HG03469 (cell line): ENCODE measurements at regions not wholly inside any gene's neighbourhood (a gene's known extent, or its start where the extent isn't known, plus 50 kb on each side); places are given as distances from the start of the nearest gene placed in this dataset.
"Not testable (repeated sequence)": the region's sequence is repeated elsewhere in the genome, so short reads cannot be mapped to it uniquely, and the experiment has no call there.

Experiments
- ATAC-seq: cut with Tn5 transposase; IDR thresholded peaks from one replicate; pipeline ENCODE4 v1.9.1; 2021; ENCODE audit warnings: mild to moderate bottlenecking, moderate library complexity, moderate number of reproducible peaks; ENCODE audit not compliant: unreplicated experiment

DNA sequence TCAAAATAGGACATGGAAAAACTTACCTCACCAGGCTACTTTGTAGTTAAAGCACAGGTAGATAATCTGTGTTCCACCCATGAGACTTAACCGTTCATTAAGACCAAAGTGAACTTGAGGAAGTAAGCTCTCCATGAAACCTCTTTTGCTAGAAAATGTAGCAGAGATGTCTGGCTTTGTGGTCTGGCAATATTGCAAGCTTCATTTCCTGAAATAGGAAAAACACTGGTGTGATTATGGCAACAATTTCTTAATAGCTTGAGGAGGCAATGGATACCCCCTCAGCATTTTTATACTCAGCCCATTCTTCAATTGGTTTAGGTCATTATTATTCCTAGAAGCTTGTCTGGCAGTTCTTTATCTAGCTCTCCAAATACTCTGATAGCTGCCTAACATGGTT lies 957.3 kb downstream of the IGSF11 start:
- ATAC-seq, result no peak

DNA sequence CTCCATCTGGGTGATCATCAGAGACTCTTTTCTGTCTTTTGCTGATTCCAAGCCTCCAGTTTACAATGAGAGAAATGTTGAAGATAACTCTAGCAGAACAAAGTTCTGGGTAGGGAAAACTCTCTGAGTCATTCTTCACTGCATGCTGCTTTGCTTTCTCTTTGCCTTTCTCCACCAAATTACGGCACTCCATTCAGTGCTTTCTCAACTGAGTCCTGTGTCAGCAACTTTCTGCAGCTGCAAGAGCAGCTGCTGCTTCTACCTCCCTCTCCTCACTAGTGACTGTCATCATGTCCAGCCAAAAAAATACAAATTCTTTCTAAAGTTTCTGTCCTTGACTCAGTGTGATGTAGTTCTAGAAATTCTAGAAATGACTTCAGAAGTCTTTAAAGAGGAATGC lies 953.8 kb downstream of the IGSF11 start:
- ATAC-seq, result no peak

DNA sequence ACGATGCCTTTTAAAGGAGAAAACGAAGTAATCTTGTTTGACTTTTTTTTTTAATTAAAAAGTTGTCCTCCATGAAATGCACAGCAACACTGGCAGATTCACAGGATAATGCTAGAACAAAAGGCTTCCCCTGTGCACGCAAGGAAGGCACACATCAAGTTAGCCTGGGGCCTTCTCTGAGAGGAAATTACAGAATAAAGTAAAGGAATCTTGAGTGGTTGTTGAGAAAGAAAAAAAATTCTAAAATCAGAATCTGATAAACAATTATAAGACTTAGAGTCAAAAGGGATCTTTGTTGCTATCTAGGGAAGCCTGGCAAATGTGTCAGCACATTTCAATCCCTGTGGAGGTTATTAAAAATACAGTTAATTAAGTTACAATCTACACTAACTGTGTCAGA lies 946.0 kb downstream of the IGSF11 start:
- no peak for ATAC-seq

DNA sequence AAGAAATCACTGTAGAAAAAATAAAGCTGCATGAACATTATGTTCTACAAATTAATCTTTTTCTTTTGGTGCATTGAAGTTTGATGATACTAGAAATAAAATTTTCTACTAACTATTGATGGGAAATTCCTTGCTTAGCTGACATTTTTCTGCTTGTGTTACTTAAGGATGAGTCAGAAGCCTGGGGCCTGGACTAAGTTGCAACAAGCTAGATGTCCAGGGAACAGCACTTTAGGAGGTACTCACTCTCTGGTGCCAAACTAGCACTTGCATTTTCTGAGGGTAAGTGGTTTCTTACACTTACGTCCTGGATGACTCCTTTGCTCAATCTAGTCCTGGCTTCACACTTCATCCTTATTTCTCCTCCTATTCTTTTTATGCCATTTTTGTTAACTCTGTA lies 945.1 kb downstream of the IGSF11 start:
- no peak for ATAC-seq

DNA sequence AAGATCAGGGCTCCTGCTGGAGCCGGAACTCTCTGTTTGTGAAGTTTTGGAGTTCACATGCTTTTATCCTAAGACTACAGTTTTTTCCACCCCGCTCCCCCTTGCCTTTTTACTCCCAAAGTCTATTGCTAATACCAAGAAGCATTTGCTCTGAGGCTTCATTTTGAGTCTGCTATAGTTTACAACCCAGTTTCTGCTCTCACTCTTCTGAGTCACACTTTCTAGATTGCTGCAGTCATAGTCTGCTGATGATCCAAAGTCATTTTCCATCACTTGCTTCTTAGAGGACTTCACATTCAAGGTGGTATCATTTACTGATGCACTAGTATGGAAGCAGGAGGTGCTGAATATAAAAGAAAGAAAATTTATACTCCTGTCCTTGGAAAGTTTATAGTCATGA lies 937.4 kb downstream of the IGSF11 start:
- ATAC-seq, result no peak

DNA sequence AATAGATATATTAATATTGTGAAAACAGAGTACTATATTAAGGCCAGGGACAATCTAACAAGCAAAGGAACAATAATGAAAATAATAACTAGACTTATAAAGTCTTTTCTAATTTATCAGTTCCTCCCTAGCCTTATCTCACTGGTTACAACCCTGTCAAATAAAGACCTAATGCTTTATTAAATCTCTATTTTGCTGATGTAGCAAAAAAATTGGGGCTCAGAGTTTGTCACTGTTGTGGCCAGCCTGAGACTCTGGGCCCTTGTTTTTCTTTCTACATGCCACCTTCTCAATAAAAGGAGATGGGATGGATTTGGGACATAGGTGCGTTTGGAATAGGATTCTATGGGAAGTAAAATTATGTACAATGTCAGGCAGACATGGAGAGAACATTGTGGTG lies 937.0 kb downstream of the IGSF11 start:
- no peak for ATAC-seq

DNA sequence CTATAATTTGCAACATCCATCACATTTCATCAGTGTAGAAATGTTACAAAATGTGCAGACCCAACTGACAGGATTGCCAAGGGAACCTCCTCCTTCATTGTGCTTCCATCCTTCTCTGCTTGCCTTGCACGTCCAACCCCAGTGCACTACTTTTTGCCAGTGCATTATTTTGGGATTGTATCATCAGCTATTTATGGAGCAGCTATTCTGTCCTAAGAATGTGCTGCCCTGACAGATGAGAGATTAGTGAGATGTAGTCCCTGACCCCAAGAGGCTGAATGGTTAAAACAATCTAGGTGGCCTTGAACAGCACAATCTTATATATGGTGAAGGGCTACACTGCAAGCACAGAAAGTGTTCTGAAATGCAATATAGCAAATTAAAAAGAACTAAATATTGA lies 935.8 kb downstream of the IGSF11 start:
- ATAC-seq, result no peak

DNA sequence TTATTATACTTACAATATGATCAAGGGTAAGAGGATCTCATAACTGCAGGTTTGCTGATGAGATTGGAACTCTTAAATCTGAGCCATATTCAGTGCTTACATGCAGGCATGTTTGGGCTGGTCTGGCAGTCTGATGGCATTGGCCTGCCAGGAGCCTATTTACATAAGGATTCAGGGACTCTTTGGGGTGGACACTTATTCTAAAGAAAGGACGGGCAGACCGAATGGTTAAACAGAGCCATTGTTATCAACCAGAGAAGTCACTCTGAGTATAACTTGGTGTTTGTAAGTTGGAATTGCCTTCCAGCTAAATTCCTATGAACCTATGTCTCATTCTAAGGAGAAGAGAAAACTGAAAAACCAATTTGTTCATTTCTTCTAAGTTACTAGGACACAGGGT lies 932.8 kb downstream of the IGSF11 start:
- ATAC-seq, result no peak

DNA sequence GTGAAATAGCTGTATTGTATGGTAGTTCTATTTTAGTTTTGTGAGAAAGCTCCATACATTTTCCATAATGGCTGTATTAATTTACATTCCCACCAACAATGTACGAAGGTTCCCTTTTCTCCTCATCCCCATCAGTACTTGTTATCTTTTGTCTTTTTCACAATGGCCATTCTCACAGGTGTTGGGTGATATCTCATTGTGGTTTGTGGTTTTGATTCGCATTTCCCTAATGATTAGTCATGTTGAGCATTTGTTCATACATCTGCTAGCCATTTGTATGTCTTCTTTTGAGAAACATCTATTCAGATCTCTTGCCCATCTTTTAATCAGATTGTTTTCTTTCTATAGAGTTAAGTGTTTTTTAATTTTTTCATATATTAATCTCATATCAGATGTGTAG lies 931.9 kb downstream of the IGSF11 start:
- ATAC-seq, result no peak

DNA sequence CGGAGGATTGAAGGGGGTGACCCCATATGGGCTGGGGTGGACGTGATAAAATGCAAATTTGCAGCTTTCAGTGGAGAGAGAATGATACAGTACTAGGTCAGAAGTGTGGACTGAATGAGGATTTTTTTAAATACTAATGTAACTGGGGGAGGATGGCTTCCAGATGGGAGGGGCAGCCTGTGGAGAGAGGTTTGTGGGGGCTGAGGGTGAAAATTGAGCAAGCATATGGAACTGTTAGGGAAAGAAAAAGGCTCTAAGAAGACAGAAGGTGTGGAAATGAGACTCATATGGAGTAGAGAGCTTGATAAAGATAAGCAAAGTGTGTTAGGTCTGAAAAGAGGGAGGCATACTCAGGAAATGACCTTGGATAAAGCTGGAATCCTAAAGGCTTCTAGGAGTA lies 926.4 kb downstream of the IGSF11 start:
- ATAC-seq, result no peak

DNA sequence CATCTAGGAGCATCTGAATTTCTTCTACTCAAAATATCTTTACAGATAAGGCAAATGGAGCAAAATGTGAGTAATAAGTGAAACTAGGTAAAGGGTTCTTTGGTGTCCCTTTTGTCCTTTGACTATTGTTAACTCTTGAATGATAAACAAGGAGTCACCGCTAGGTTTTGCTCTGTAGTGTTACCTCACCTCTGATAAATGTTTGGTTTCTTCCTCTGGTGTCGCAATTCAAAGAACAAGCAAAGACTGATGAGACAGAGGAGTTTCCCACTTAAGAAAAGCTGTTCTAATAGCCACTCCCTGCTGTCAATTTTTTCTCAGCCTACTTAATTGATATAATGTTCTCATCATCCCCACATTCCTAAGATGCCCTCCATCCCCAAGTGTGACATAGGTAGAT lies 925.9 kb downstream of the IGSF11 start:
- no peak for ATAC-seq

DNA sequence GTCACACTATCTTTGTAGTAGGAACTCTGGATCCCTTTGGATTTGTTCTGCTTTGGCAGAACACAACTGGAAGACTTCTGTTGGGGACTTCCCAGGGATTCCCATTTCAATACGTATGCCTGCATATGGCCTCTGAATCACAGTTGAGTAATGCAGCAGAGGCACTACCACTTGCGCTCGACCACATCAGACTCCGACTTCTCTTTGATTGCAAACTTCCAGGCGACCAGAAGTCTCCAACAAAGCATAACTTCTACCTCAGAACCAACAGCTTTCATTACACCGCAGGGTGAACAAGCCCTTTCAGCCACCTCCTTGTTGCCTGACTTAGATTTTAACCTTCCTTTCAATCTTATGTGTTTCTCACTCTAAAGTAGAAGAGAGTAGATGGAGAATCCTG lies 924.4 kb downstream of the IGSF11 start:
- ATAC-seq, result no peak

DNA sequence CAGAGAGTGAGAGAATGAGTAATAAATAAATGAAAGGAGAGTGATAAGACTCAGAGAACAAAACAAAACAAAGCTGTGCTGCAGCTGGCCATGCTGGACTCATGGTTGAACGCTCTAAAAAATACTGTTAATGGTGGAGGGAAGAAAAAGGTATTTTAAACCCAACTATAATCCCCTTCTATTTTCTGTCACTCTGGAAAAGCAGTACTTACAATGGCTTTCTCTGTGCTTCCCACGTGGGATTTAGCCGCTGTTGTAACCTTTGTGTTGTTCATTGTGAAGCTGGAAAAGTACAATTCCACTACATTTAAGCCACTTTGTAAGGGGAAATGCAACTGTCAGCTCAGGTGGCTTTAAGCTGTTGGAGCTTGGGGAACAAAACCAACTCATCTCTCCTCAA lies 917.7 kb downstream of the IGSF11 start:
- ATAC-seq, result no peak

DNA sequence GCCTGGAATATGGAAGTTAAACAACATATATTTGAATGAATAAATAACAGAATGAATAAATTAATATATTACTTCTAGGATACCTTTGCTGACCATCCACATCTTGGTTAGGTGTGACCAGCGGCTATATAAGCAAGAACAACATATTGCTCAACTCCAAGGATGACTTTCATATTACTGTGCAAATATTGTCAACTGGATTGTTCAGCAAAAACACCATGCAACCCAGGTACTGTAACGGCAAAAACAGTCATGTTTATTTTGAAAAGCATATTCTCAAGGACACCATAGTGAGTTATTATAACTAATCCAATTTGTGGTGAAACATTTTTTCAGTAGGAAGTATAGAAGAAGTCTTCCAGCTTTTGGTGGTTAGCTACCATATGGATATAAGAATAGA lies 907.9 kb downstream of the IGSF11 start:
- ATAC-seq, result no peak

DNA sequence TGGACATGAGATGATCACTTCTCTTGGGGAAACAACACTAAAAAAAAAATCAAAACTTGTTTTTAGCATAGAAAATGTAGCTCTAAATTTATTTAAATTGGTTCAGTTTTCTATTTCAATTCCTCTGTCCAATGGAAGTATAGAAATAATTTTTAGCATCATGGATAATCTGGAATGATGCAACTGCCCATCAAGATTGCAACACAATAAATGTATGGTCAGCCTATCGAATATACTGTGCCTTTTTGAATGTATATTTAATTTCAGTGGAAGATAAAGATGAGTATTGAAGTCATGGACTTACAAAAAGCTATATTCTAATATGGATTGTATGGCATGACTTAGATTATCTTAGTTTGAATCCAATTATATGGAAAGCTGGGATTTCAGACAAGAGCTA lies 906.7 kb downstream of the IGSF11 start:
- no peak for ATAC-seq

DNA sequence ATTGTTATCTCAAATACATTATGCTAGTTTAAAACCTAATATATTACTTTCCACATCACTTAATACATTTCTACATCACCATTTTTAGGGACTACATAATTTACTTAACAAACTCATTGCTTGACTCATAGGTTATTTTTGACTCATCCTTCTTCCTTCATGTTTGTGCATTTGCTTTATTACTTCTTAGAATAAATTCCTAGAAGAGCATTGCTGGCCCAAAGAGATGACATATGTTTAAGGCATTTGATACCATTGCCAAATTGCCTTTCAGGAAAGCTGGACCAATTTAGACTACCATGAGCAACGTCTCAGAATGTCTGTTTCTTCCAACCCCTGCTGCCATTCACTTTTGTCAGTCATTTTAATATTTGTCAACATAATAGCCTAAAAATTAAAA lies 905.8 kb downstream of the IGSF11 start:
- no peak for ATAC-seq

DNA sequence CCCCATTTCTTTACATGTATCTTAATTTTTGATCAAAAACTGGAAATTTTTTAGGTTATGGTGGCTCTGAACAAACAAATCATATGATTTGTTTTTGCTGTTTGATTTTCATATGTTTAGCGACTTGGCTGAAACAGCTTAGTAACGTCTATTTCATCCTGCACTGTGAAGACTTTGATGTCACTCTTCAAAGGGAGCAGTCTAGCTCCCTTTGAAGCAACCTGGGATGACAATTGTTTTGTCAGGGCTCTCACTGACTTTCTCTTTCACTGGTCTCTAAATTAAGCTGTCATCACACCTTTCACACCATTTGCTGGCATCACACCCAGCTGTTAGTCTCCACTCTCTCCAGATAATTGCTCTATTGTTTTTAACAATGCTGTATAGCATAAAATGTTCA lies 896.9 kb downstream of the IGSF11 start:
- ATAC-seq, result no peak

DNA sequence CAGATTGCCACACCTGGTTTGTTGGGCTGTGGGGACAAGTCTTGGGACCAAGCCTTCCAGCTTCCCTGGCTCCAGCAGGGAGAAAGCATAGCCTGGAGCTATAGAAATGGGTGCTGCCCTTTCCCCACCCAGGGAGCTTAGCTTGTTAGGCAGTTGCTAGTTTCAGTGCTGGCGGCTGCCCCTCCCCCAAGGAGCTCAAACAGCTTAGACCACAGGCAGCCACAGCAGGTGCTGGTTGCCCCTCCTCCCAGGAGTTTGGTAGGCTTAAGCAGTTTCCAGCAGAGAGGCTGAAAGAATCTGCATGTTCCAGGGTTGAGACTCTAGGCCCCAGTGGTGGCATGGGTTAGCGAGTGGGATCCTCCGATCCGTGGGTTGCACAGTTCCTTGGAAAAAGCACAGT lies 889.7 kb downstream of the IGSF11 start:
- no peak for ATAC-seq

DNA sequence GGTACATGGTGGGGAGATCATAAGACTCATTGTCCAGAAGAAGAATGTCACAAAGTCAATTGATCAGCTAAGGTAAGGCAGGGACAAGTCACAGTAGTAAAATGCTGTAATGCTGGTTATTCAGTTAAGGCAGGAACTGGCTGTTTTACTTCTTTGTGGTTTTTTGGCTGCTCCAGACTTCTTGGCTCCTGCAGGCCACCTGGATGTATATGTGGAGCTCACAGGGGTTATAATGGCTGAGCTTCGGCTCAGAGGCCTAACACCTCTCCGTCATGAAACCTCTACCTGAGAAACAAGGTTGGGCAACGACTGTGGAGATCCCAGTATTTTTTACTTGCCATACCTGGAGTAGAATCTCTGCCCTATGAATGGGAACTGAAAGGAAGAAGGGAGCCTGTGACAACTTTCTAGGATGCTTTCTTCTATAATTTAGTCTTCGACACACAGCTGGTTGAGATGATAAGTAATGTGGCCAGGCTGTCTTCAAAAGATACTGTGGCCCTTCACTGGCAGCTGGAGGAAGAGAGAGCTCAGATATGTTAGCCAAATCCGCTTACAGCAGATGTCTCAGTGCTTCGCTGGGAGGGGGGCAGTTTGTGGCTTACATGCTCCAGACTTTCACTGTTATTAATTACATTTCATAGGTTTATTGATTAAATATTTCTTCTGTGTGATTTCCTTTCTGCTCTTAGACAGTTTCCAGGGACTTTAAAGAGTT lies 887.8 kb downstream of the IGSF11 start:
- no peak for ATAC-seq

DNA sequence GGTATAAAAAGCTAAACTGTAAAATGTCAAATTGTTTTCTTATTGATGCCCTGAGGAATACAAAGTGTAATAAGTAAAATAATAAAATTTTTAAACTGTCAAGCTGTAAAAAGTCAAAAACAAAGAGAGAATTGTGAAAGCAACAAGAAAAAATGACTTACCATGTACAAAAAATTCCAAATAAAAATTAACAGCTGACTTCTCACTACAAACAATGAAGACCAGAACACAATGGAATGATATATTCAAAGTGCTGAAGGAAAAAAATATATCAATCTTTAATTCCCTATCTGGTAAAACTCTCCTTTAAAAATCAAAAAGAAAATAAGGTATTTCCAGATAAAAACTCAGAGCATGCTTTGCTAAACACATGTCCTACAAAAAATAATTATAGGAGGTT lies 883.5 kb downstream of the IGSF11 start:
- ATAC-seq, result no peak

DNA sequence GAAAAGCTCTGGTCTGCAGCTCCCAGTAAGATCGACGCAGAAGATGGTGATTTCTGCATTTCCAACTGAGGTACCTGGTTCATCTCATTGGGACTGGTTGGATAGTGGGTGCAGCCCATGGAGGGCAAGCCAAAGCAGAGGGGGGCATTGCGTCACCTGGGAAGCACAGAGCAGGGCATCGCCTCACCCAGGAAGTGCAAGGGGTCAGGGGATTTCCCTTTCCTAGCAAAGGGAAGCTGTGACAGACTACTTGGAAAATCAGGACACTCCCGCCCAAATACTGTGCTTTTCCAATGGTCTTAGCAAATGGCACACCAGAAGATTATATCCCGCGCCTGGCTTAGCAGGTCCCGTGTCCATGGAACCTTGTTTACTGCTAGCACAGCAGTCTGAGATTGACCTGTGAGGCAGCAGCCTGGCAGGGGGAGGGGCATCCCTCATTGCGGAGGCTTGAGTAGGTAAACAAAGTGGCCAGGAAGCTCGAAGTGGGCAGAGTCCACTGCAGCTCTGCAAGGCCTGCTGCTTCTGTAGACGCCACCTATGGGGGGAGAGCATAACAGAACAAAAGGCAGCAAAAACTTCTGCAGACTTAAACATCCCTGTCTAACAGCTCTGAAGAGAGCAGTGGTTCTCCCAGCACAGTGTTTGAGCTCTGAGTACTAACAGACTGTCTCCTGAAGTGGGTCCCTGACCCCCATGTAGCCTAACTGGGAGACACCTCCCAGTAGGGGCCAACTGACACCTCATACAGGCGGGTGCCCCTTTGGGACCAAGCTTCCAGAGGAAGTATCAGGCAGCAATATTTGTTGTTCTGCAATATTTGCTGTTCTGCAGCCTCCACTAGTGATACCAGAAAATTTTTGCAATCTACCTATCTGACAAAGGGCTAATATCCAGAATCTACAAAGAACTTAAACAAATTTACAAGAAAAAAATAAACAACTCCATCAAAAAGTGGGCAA lies 871.7 kb downstream of the IGSF11 start:
- ATAC-seq, result not testable (repeated sequence)

DNA sequence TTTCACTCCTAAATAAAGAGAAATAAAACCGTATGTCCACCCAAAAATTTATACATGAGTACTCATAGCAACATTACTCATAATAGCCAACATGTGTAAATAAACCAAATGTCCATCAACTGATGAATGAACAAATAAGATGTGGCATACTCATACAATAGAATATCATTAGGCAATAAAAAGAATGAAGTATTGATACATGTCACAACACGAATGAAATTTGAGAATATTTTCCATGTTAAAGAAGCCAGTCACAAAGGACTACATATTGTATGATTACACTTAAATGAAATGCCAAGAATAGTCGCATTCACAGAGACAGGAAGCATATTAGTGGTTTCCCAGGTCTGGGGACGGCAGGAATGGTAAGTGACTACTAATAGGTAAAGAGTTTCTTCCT lies 869.2 kb downstream of the IGSF11 start:
- no peak for ATAC-seq
